ENCODE measurements at regions not wholly inside any gene's neighbourhood (a gene's known extent, or its start where the extent isn't known, plus 50 kb on each side); places are given as distances from the start of the nearest gene placed in this dataset.

GRCh38 chr22:27125539-27125938, 468.2 kb downstream of the MIAT start:
- TF ChIP-seq CTCF (IDR thresholded peaks at IDR 0.05; ENCODE audit: insufficient read depth, low read depth, low read length), result no peak
- no peak for TF ChIP-seq EZH2 (IDR thresholded peaks at IDR 0.05; ENCODE audit: insufficient read depth, low read length)

Measured in astrocyte (in vitro differentiated cells and primary cell).